IMR-90 (cell line): ENCODE measurements at regions not wholly inside any gene's neighbourhood (a gene's known extent, or its start where the extent isn't known, plus 50 kb on each side); places are given as distances from the start of the nearest gene placed in this dataset.

Source experiments
- ATAC-seq: fragments of 200-7000 bp; cut with Tn5 transposase; 2 replicates; pipeline ENCODE4 v1.9.1; 2020; ENCODE audit warnings: low read depth, mild to moderate bottlenecking, moderate library complexity
- BruUV-seq: library from RNA; stranded (reverse); fragments of 400-500 nt; replicated peaks from 2 replicates; lab custom pipeline; 2021; lab: Mats Ljungman, UMichigan
- CTCF ChIA-PET: fragments of 300-600 bp; formaldehyde crosslinking; extraction: SDS; loops from one replicate; lab custom pipeline; 2021; ENCODE audit warnings: antibody characterized with exemption; lab: Yijun Ruan, JAX
- POLR2A ChIA-PET: fragments of 300-600 bp; sonication (Branson Sonifier 250); formaldehyde crosslinking; loops from one replicate; lab custom pipeline; 2022; ENCODE audit warnings: antibody characterized with exemption; ENCODE audit not compliant: unreplicated experiment; lab: Charles Lee
- DNase-seq: peaks from one replicate; pipeline ENCODE4 v3.0.0; 2013
- H2AFZ ChIP-seq: replicated peaks from 2 replicates; pipeline ENCODE3; 2013; ENCODE audit warnings: low read length, mild to moderate bottlenecking; ENCODE audit not compliant: poor library complexity
- H2AK5ac ChIP-seq: 2 replicates; pipeline ENCODE4 v1.6.1; 2013; ENCODE audit warnings: low read depth, low read length, inconsistent platforms
- H2AK9ac ChIP-seq: replicated peaks from 2 replicates; pipeline ENCODE3; 2013; ENCODE audit warnings: mild to moderate bottlenecking, low read depth, low read length, moderate library complexity; ENCODE audit not compliant: poor library complexity
- H2BK120ac ChIP-seq: 2 replicates; pipeline ENCODE4 v1.6.1; 2013; ENCODE audit warnings: low read depth, low read length, inconsistent platforms
- H2BK15ac ChIP-seq: 3 replicates; pipeline ENCODE4 v1.6.1; 2013; ENCODE audit warnings: low read depth, low read length, inconsistent platforms
- H2BK20ac ChIP-seq: 2 replicates; pipeline ENCODE4 v1.6.1; 2013; ENCODE audit warnings: low read depth, mild to moderate bottlenecking, inconsistent platforms, low read length, moderate library complexity
- H2BK5ac ChIP-seq: 2 replicates; pipeline ENCODE4 v1.6.1; 2013; ENCODE audit warnings: mild to moderate bottlenecking, low read depth, low read length, inconsistent platforms; ENCODE audit not compliant: poor library complexity, severe bottlenecking
- H3K14ac ChIP-seq: replicated peaks from 2 replicates; pipeline ENCODE4 v1.6.1; 2013; ENCODE audit warnings: low read depth, low read length, inconsistent platforms
- H3K18ac ChIP-seq: 2 replicates; pipeline ENCODE4 v1.6.1; 2013; ENCODE audit warnings: low read depth, low read length, control low read depth
- H3K23ac ChIP-seq: 2 replicates; pipeline ENCODE4 v1.6.1; 2013; ENCODE audit warnings: low read depth, low read length, inconsistent platforms
- H3K27ac ChIP-seq: 2 replicates; pipeline ENCODE4 v1.5.1; 2013; ENCODE audit warnings: mild to moderate bottlenecking, control low read depth, low read length; ENCODE audit not compliant: insufficient read depth
- H3K27me3 ChIP-seq: 2 replicates; pipeline ENCODE4 v1.6.1; 2013; ENCODE audit warnings: low read length; ENCODE audit not compliant: control insufficient read depth, insufficient read depth
- H3K36me3 ChIP-seq: 2 replicates; pipeline ENCODE4 v1.6.1; 2013; ENCODE audit warnings: low read length, mixed read lengths; ENCODE audit not compliant: control insufficient read depth, insufficient read depth
- H3K4ac ChIP-seq: 2 replicates; pipeline ENCODE4 v1.6.1; 2013; ENCODE audit warnings: low read depth, low read length, inconsistent platforms
- H3K4me1 ChIP-seq: 2 replicates; pipeline ENCODE4 v1.6.1; 2013; ENCODE audit warnings: low read length, mixed read lengths; ENCODE audit not compliant: control insufficient read depth, insufficient read depth
- H3K4me2 ChIP-seq: 2 replicates; pipeline ENCODE4 v1.6.1; 2013; ENCODE audit warnings: low read depth, mild to moderate bottlenecking, control low read depth, low read length, moderate library complexity
- H3K4me3 ChIP-seq: 2 replicates; pipeline ENCODE4 v1.5.1; 2013; ENCODE audit warnings: low read depth, mild to moderate bottlenecking, control low read depth, low read length, moderate library complexity; ENCODE audit not compliant: insufficient read depth
- H3K56ac ChIP-seq: 2 replicates; pipeline ENCODE4 v1.6.1; 2013; ENCODE audit warnings: low read length, inconsistent platforms; ENCODE audit not compliant: insufficient read depth; ENCODE audit errors: extremely low read depth
- H3K79me1 ChIP-seq, 2 experiments: 2 replicates each; pipeline ENCODE4 v1.6.1; 2013; ENCODE audit warnings: low read length in 2 of 2, inconsistent platforms in 1 of 2, low read depth in 1 of 2
- H3K9ac ChIP-seq: 2 replicates; pipeline ENCODE4 v1.6.1; 2013; ENCODE audit warnings: low read depth, low read length, control low read depth
- H3K9me1 ChIP-seq: 2 replicates; pipeline ENCODE4 v1.6.1; 2013; ENCODE audit warnings: low read length, inconsistent platforms; ENCODE audit not compliant: insufficient read depth
- H3K9me3 ChIP-seq: 2 replicates; pipeline ENCODE4 v1.6.1; 2013; ENCODE audit warnings: low read length; ENCODE audit not compliant: control insufficient read depth, insufficient read depth
- H4K20me1 ChIP-seq: 2 replicates; pipeline ENCODE4 v1.6.1; 2013; ENCODE audit warnings: low read length, inconsistent platforms; ENCODE audit not compliant: insufficient read depth
- H4K5ac ChIP-seq: 2 replicates; pipeline ENCODE4 v1.6.1; 2013; ENCODE audit warnings: mild to moderate bottlenecking, low read depth, low read length, control low read depth
- H4K8ac ChIP-seq, 2 experiments: 2 replicates each; pipeline ENCODE4 v1.6.1; 2013; ENCODE audit warnings: low read depth in 2 of 2, low read length in 2 of 2, control low read depth in 1 of 2, inconsistent platforms in 1 of 2
- H4K91ac ChIP-seq: 2 replicates; pipeline ENCODE4 v1.6.1; 2013; ENCODE audit warnings: low read depth, low read length, inconsistent platforms; ENCODE audit not compliant: insufficient read depth
- BHLHE40 ChIP-seq: fragments of 150-350 bp; IDR thresholded peaks from 2 replicates; pipeline ENCODE4 v1.6.1; 2016; ENCODE audit warnings: mild to moderate bottlenecking, low read depth, low read length
- CEBPB ChIP-seq: IDR thresholded peaks from 2 replicates; pipeline ENCODE4 v1.6.1; 2012; ENCODE audit warnings: low read depth, low read length, improper control_type of control experiment
- CHD1 ChIP-seq: IDR thresholded peaks from 2 replicates; pipeline ENCODE4 v1.6.1; 2012; ENCODE audit warnings: low read depth, low read length, improper control_type of control experiment
- FOS ChIP-seq: fragments of 150-350 bp; IDR thresholded peaks from 2 replicates; pipeline ENCODE4 v1.6.1; 2016; ENCODE audit warnings: low read depth, low read length
- MAFK ChIP-seq: IDR thresholded peaks from 2 replicates; pipeline ENCODE4 v1.6.1; 2012; ENCODE audit warnings: low read depth, low read length, improper control_type of control experiment
- MAZ ChIP-seq: IDR thresholded peaks from 2 replicates; pipeline ENCODE4 v1.6.1; 2012; ENCODE audit warnings: low read depth, mild to moderate bottlenecking, low read length, improper control_type of control experiment, moderate library complexity, borderline replicate concordance
- MXI1 ChIP-seq: IDR thresholded peaks from 2 replicates; pipeline ENCODE4 v1.6.1; 2012; ENCODE audit warnings: low read depth, mild to moderate bottlenecking, low read length, moderate library complexity, borderline replicate concordance
- NFE2L2 ChIP-seq: fragments of 150-350 bp; IDR thresholded peaks from 2 replicates; pipeline ENCODE4 v1.6.1; 2016; ENCODE audit warnings: low read depth, mild to moderate bottlenecking, low read length
- POLR2A ChIP-seq: IDR thresholded peaks from 2 replicates; pipeline ENCODE4 v1.6.1; 2012; ENCODE audit warnings: mild to moderate bottlenecking, low read depth, low read length
- RAD21 ChIP-seq: IDR thresholded peaks from 2 replicates; pipeline ENCODE4 v1.6.1; 2012; ENCODE audit warnings: low read length, improper control_type of control experiment
- RCOR1 ChIP-seq: IDR thresholded peaks from 2 replicates; pipeline ENCODE4 v1.6.1; 2012; ENCODE audit warnings: mild to moderate bottlenecking, low read length, improper control_type of control experiment; ENCODE audit not compliant: insufficient replicate concordance
- RFX5 ChIP-seq: IDR thresholded peaks from 2 replicates; pipeline ENCODE4 v1.8.0; 2012; ENCODE audit warnings: low read depth, mild to moderate bottlenecking, low read length, moderate library complexity
- SMC3 ChIP-seq: fragments of 150-350 bp; IDR thresholded peaks from 2 replicates; pipeline ENCODE4 v1.6.1; 2016; ENCODE audit warnings: low read depth, mild to moderate bottlenecking, antibody characterized with exemption, low read length, moderate library complexity
- WGBS, 2 experiments: methylation state at CpG; one replicate each; pipeline versions ENCODE4 v1.1.5 to v1.1.7; 2013; ENCODE audit warnings: missing lambda C conversion rate in 2 of 2; ENCODE audit not compliant: insufficient read length in 1 of 2; ENCODE audit errors: extremely low coverage in 2 of 2; 5-methylcytosine and 5-hydroxymethylcytosine counted together
- dilution Hi-C: fragments of 300-500 bp; cut with HindIII; formaldehyde crosslinking; loops from one replicate; pipeline ENCODE4 v1.14.3; 2018; ENCODE audit warnings: low sequenced_read_pairs; ENCODE audit not compliant: unreplicated experiment
- in situ Hi-C: fragments of 300-500 bp; cut with MboI; formaldehyde crosslinking; loops from 3 replicates; pipeline ENCODE4 v1.14.3; 2019; ENCODE audit warnings: low sequenced_read_pairs, inconsistent platforms, mixed read lengths
- intact Hi-C: fragments of 100-400 bp; cut with micrococcal nuclease; formaldehyde crosslinking; loops from 2 replicates; pipeline ENCODE4 v1.10.0; 2022
- TF ChIP-seq, protein P1 (sequence below): fragments of 150-350 bp; IDR thresholded peaks from 2 replicates; pipeline ENCODE4 v1.6.1; 2016; ENCODE audit warnings: low read depth, mild to moderate bottlenecking, low read length, moderate library complexity, borderline replicate concordance
- TF ChIP-seq, protein P2 (sequence below): conservative IDR thresholded peaks from 2 replicates; pipeline ENCODE4 v1.5.1; 2012; ENCODE audit warnings: mild to moderate bottlenecking, low read depth, low read length, improper control_type of control experiment
- TF ChIP-seq, protein P3 (sequence below): fragments of 150-350 bp; IDR thresholded peaks from 2 replicates; pipeline ENCODE4 v1.6.1; 2017; ENCODE audit warnings: mild to moderate bottlenecking, antibody characterized with exemption, low read length, low read depth

DNA sequence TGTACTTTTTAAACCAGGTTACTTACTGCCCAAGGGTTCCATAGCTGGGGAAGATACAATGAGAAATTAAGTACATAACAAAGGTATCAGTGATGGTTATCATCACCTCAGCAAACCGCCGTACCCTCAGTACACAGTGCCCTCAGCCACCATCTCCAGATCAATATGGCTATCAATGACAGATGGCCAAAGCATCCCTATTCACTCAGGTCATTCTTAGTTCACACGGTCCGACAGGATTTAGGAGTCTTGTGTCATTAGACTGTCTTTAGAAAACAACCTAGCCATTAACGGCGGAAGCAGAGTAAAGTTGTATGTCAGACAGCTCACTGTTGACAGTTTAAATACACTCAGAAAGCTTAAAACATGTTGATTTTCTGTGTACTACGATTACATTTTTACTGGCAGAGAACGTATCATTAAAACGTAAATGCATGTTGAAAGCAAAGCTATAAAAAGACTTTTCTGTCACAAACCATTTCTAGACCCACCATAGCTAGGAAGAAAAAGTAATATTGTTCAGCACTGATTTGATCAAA lies 106.9 kb downstream of the HOXA1 start:
- intact Hi-C loops = no loop called here
- Histone ChIP-seq H3K36me3 (no peaks in the 10 kb centered on the region), H3K9me1 (no peaks in the 10 kb centered on the region), H3K9me3 (no peaks in the 10 kb centered on the region), H4K5ac (no peak overlapping the region), H3K27me3 (no peaks in the 10 kb centered on the region; the same call in 1 of the 2 replicates), H2BK5ac (no peak overlapping the region), H2BK120ac (no peak overlapping the region), H4K8ac (no peak overlapping the region), H3K27ac (no peak overlapping the region), H2AFZ (no peak overlapping the region), H3K79me1 (no peaks in the 10 kb centered on the region), H3K4ac (no peak overlapping the region), H3K4me2 (no peak overlapping the region), H3K9ac (no peak overlapping the region), H3K14ac (no peak overlapping the region), H3K4me1 (no peaks in the 10 kb centered on the region), H3K4me3 (no peak overlapping the region), H2BK15ac (no peak overlapping the region), H4K91ac (no peak overlapping the region), H4K20me1 (no peaks in the 10 kb centered on the region), H3K56ac (no peak overlapping the region), H2AK9ac (no peak overlapping the region), H3K18ac (no peak overlapping the region), H2AK5ac (no peak overlapping the region), H2BK20ac (no peak overlapping the region), H3K23ac (no peak overlapping the region)
- in situ Hi-C loops = no loop called here
- TF ChIP-seq FOS = no peak
- no peak for TF ChIP-seq NFE2L2
- no peak for TF ChIP-seq MAFK
- TF ChIP-seq SMC3 = no peak
- TF ChIP-seq, protein P1, sequence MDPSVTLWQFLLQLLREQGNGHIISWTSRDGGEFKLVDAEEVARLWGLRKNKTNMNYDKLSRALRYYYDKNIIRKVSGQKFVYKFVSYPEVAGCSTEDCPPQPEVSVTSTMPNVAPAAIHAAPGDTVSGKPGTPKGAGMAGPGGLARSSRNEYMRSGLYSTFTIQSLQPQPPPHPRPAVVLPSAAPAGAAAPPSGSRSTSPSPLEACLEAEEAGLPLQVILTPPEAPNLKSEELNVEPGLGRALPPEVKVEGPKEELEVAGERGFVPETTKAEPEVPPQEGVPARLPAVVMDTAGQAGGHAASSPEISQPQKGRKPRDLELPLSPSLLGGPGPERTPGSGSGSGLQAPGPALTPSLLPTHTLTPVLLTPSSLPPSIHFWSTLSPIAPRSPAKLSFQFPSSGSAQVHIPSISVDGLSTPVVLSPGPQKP = no peak
- no peak for TF ChIP-seq RCOR1
- TF ChIP-seq, protein P2, sequence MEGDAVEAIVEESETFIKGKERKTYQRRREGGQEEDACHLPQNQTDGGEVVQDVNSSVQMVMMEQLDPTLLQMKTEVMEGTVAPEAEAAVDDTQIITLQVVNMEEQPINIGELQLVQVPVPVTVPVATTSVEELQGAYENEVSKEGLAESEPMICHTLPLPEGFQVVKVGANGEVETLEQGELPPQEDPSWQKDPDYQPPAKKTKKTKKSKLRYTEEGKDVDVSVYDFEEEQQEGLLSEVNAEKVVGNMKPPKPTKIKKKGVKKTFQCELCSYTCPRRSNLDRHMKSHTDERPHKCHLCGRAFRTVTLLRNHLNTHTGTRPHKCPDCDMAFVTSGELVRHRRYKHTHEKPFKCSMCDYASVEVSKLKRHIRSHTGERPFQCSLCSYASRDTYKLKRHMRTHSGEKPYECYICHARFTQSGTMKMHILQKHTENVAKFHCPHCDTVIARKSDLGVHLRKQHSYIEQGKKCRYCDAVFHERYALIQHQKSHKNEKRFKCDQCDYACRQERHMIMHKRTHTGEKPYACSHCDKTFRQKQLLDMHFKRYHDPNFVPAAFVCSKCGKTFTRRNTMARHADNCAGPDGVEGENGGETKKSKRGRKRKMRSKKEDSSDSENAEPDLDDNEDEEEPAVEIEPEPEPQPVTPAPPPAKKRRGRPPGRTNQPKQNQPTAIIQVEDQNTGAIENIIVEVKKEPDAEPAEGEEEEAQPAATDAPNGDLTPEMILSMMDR = no peak
- no peak for TF ChIP-seq CEBPB
- TF ChIP-seq POLR2A = no peak
- no peak for TF ChIP-seq CHD1
- no peak for TF ChIP-seq MXI1
- no peak for TF ChIP-seq RAD21
- no peak for TF ChIP-seq BHLHE40
- TF ChIP-seq RFX5 = no peak
- TF ChIP-seq, protein P3, sequence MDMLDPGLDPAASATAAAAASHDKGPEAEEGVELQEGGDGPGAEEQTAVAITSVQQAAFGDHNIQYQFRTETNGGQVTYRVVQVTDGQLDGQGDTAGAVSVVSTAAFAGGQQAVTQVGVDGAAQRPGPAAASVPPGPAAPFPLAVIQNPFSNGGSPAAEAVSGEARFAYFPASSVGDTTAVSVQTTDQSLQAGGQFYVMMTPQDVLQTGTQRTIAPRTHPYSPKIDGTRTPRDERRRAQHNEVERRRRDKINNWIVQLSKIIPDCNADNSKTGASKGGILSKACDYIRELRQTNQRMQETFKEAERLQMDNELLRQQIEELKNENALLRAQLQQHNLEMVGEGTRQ = no peak
- no peak for TF ChIP-seq MAZ
- no TSS peak for BruUV-seq
- ATAC-seq = no peak
- 60% methylated on average over 2 of the region's 9 CpGs; no CpG with 5 or more reads in 1 of the 2 experiments for WGBS, 2 experiments
- CTCF ChIA-PET = no interaction called here
- dilution Hi-C loops = no loop called here
- DNase-seq = no peak
- POLR2A ChIA-PET = no interaction called here
